Neural progenitor cell (in vitro differentiated cells): ENCODE measurements at regions not wholly inside any gene's neighbourhood (a gene's known extent, or its start where the extent isn't known, plus 50 kb on each side); places are given as distances from the start of the nearest gene placed in this dataset.

Experiments used
- DNase-seq: peaks from one replicate; pipeline ENCODE4 v3.0.0-alpha.2; 2016; ENCODE audit warnings: low spot score
- H2AFZ ChIP-seq: fragments of 200-600 bp; sonication (generic); replicated peaks from 2 replicates; pipeline ENCODE4 v1.6.1; 2016; ENCODE audit warnings: antibody characterized with exemption
- H3F3A ChIP-seq: fragments of 200-600 bp; sonication (generic); 2 replicates; pipeline ENCODE4 v1.6.1; 2016; ENCODE audit warnings: antibody characterized with exemption, low read depth
- H3K27ac ChIP-seq: fragments of 200-600 bp; sonication (generic); 2 replicates; pipeline ENCODE4 v1.5.1; 2016; ENCODE audit warnings: mild to moderate bottlenecking
- H3K27me3 ChIP-seq: fragments of 200-600 bp; sonication (generic); 2 replicates; pipeline ENCODE4 v1.6.1; 2016; ENCODE audit warnings: mild to moderate bottlenecking, moderate library complexity
- H3K36me3 ChIP-seq: fragments of 200-600 bp; sonication (generic); 2 replicates; pipeline ENCODE4 v1.5.1; 2016
- H3K4me1 ChIP-seq: fragments of 200-600 bp; sonication (generic); 2 replicates; pipeline ENCODE4 v1.6.1; 2016; ENCODE audit warnings: mixed run types
- H3K4me2 ChIP-seq: fragments of 200-600 bp; sonication (generic); 2 replicates; pipeline ENCODE4 v1.6.1; 2016
- H3K4me3 ChIP-seq: fragments of 200-600 bp; sonication (generic); 2 replicates; pipeline ENCODE4 v1.5.1; 2016
- H3K79me2 ChIP-seq: fragments of 200-600 bp; sonication (generic); 2 replicates; pipeline ENCODE4 v1.6.1; 2016; ENCODE audit warnings: low read depth
- H3K9ac ChIP-seq: fragments of 200-600 bp; sonication (generic); 2 replicates; pipeline ENCODE4 v1.6.1; 2016
- H3K9me3 ChIP-seq: fragments of 200-600 bp; sonication (generic); 2 replicates; pipeline ENCODE4 v1.5.1; 2016; ENCODE audit warnings: low read depth
- H4K20me1 ChIP-seq: fragments of 200-600 bp; sonication (generic); 2 replicates; pipeline ENCODE4 v1.6.1; 2016; ENCODE audit warnings: low read depth
- H3K27ac Mint-ChIP-seq: 3 replicates; pipeline ENCODE4 v1.8.0; 2021; ENCODE audit warnings: mixed read lengths
- H3K27me3 Mint-ChIP-seq: 2 replicates; pipeline ENCODE4 v1.8.0; 2022; ENCODE audit warnings: low read depth, mild to moderate bottlenecking, inconsistent platforms, moderate library complexity, mixed read lengths; ENCODE audit not compliant: insufficient read depth
- H3K36me3 Mint-ChIP-seq: 3 replicates; pipeline ENCODE4 v1.8.0; 2021; ENCODE audit warnings: mixed read lengths
- H3K4me1 Mint-ChIP-seq: 3 replicates; pipeline ENCODE4 v1.8.0; 2021; ENCODE audit warnings: mixed read lengths
- H3K4me3 Mint-ChIP-seq: 3 replicates; pipeline ENCODE4 v1.8.0; 2021; ENCODE audit warnings: mild to moderate bottlenecking, moderate library complexity, mixed read lengths
- H3K9me3 Mint-ChIP-seq: 3 replicates; pipeline ENCODE4 v1.8.0; 2020; ENCODE audit warnings: mixed read lengths
- EZH2 ChIP-seq: fragments of 200-600 bp; sonication (generic); IDR thresholded peaks from 2 replicates; pipeline ENCODE4 v1.6.1; 2017; ENCODE audit warnings: antibody characterized with exemption, mild to moderate bottlenecking, moderate library complexity
- EZH2phosphoT487 ChIP-seq: fragments of 200-600 bp; sonication (generic); IDR thresholded peaks from 2 replicates; pipeline ENCODE4 v1.6.1; 2017; ENCODE audit warnings: antibody characterized with exemption
- TF ChIP-seq, protein P1 (sequence below): fragments of 200-600 bp; sonication (generic); IDR thresholded peaks from 2 replicates; pipeline ENCODE4 v1.5.1; 2017; ENCODE audit warnings: antibody characterized with exemption, mild to moderate bottlenecking

DNA sequence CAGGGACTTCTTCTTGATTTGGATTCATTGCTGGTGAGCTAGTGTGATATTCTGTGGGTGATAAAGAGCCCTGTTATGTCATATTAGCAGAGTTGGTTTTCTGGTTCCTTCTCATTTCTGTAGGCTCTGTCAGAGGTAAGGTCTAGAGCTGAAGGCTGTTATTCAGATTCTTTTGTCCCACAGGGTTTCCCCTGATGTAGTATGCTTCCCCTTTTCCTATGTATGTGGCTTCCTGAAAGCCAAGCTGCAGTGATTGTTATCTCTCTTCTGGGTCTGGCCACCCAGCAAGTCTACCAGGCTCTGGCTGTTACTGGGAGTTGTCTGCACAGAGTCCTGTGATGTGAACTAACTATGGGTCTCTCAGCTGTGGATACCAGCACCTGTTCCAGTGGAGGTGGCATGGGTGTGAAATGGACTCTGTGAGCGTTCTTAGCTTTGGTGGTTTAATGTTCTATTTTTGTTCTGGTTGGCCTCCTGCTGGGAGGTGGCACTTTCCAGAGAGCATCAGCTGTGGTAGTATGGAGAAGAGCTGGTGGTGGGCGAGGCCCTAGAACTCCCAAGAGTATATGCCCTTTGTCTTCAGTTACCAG, 373.7 kb downstream of the AR start:
- H4K20me1 ChIP-seq: no peaks in the 10 kb centered on the region
- H3K27me3 Mint-ChIP-seq: no peaks in the 10 kb centered on the region

DNA sequence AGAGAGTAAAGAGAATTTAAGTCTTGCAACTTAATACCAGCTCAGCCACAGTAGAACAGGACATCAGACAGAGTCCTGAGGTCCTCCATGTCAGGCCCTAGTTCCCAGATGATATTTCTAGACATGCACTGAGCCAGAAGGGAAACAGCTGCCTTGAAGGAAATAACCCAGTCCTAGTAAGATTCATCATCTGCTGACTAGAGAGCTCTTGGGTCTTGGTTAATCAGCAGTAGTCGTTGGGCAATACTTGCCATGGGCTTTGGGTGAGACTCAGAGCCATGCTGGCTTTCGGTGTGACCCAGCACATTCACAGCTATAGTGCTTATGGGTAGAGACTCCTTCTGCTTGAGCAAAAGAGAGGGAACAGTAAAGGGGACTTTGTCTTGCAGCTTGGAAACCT, 379.1 kb downstream of the AR start:
- Histone ChIP-seq H3K4me3 (no peak overlapping the region), H3K9ac (no peak overlapping the region), H3F3A (no peaks in the 10 kb centered on the region), H4K20me1 (no peaks in the 10 kb centered on the region), H3K36me3 (no peaks in the 10 kb centered on the region), H3K9me3 (peaks cover 4% of the 10 kb centered on the region), H3K27ac (no peak overlapping the region), H3K27me3 (no peaks in the 10 kb centered on the region), H3K79me2 (no peaks in the 10 kb centered on the region), H3K4me1 (no peaks in the 10 kb centered on the region), H3K4me2 (no peak overlapping the region), H2AFZ (no peak overlapping the region)
- DNase-seq: no peak
- Mint-ChIP-seq H3K9me3 (peaks cover 2% of the 10 kb centered on the region), H3K4me1 (no peaks in the 10 kb centered on the region), H3K4me3 (no peak overlapping the region), H3K27ac (no peak overlapping the region), H3K36me3 (no peaks in the 10 kb centered on the region), H3K27me3 (no peaks in the 10 kb centered on the region)
- TF ChIP-seq EZH2 (no peak), EZH2phosphoT487 (no peak)
- TF ChIP-seq, protein P1, sequence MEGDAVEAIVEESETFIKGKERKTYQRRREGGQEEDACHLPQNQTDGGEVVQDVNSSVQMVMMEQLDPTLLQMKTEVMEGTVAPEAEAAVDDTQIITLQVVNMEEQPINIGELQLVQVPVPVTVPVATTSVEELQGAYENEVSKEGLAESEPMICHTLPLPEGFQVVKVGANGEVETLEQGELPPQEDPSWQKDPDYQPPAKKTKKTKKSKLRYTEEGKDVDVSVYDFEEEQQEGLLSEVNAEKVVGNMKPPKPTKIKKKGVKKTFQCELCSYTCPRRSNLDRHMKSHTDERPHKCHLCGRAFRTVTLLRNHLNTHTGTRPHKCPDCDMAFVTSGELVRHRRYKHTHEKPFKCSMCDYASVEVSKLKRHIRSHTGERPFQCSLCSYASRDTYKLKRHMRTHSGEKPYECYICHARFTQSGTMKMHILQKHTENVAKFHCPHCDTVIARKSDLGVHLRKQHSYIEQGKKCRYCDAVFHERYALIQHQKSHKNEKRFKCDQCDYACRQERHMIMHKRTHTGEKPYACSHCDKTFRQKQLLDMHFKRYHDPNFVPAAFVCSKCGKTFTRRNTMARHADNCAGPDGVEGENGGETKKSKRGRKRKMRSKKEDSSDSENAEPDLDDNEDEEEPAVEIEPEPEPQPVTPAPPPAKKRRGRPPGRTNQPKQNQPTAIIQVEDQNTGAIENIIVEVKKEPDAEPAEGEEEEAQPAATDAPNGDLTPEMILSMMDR: no peak

More for the DNA sequence above, 373.7 kb downstream of the AR start:
- Histone ChIP-seq H3K36me3 (no peaks in the 10 kb centered on the region), H2AFZ (no peak overlapping the region), H3F3A (no peaks in the 10 kb centered on the region), H3K4me1 (no peaks in the 10 kb centered on the region), H3K9ac (no peak overlapping the region), H3K27me3 (no peaks in the 10 kb centered on the region), H3K79me2 (no peaks in the 10 kb centered on the region), H3K9me3 (no peaks in the 10 kb centered on the region), H3K4me2 (no peak overlapping the region), H3K4me3 (no peak overlapping the region), H3K27ac (no peak overlapping the region)
- Mint-ChIP-seq H3K4me3 (no peak overlapping the region), H3K4me1 (no peaks in the 10 kb centered on the region), H3K27ac (no peak overlapping the region), H3K9me3 (peaks cover 10% of the 10 kb centered on the region), H3K36me3 (no peaks in the 10 kb centered on the region)
- no peak for DNase-seq
- TF ChIP-seq EZH2phosphoT487 (no peak), EZH2 (no peak)
- TF ChIP-seq, protein P1: no peak

DNA sequence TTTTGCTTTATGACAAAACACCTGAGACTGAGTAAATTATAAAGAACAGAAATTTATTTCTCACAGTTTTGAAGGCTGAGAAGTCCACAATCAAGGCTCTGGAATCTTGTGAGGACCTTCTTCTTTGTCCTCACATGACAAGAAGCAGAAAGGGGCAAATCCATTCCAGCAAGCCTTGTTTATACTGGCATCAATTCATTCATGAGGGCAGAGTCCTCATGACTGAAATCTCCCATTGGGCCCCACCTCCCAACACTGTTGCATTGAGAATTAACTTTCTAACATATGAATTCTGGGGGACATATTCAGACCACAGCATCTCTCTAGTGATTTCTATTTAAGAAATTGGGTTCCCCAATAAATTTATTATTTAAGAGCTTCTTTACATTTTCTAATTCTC, 395.4 kb downstream of the AR start:
- Mint-ChIP-seq H3K4me1 (no peaks in the 10 kb centered on the region), H3K4me3 (no peak overlapping the region), H3K27ac (no peak overlapping the region), H3K36me3 (no peaks in the 10 kb centered on the region), H3K27me3 (peaks cover 2% of the 10 kb centered on the region), H3K9me3 (no peaks in the 10 kb centered on the region)
- Histone ChIP-seq H3K4me1 (no peaks in the 10 kb centered on the region), H4K20me1 (no peaks in the 10 kb centered on the region), H3K4me3 (no peak overlapping the region), H3K4me2 (no peak overlapping the region), H2AFZ (no peak overlapping the region), H3K9ac (no peak overlapping the region), H3K9me3 (peaks cover 13% of the 10 kb centered on the region), H3F3A (no peaks in the 10 kb centered on the region), H3K27ac (no peak overlapping the region), H3K36me3 (no peaks in the 10 kb centered on the region), H3K79me2 (no peaks in the 10 kb centered on the region), H3K27me3 (no peaks in the 10 kb centered on the region)
- DNase-seq: no peak
- TF ChIP-seq, protein P1: no peak
- TF ChIP-seq EZH2phosphoT487: no peak
- TF ChIP-seq EZH2: no peak
